Suprapubic skin (tissue), 4 donors: ENCODE measurements at regions not wholly inside any gene's neighbourhood (a gene's known extent, or its start where the extent isn't known, plus 50 kb on each side); places are given as distances from the start of the nearest gene placed in this dataset.

Source experiments
- DNase-seq, 2 donors: peaks; one replicate each; pipeline ENCODE4 v3.0.0-alpha.2; 2019; ENCODE audit warnings: low spot score in 2 of 2
- H3K27ac ChIP-seq: fragments of 200-600 bp; sonication (generic); one replicate; pipeline ENCODE4 v1.5.1; 2019
- H3K27me3 ChIP-seq: fragments of 200-600 bp; sonication (generic); one replicate; pipeline ENCODE4 v1.5.1; 2019
- H3K36me3 ChIP-seq: fragments of 200-600 bp; sonication (generic); one replicate; pipeline ENCODE4 v1.5.1; 2019
- H3K4me1 ChIP-seq: fragments of 200-600 bp; sonication (generic); one replicate; pipeline ENCODE4 v1.5.1; 2019
- H3K4me3 ChIP-seq: fragments of 200-600 bp; sonication (generic); one replicate; pipeline ENCODE4 v1.5.1; 2019; ENCODE audit warnings: mild to moderate bottlenecking
- H3K9me3 ChIP-seq: fragments of 200-600 bp; sonication (generic); one replicate; pipeline ENCODE4 v1.5.1; 2019
- EP300 ChIP-seq: sonication (generic); formaldehyde crosslinking; IDR thresholded peaks from one replicate; pipeline ENCODE4 v1.6.1; 2017; ENCODE audit warnings: antibody characterized with exemption
- POLR2A ChIP-seq, 2 donors: fragments of 450-650 bp; IDR thresholded peaks; one replicate each; pipeline ENCODE4 v1.6.1; 2017; ENCODE audit warnings: antibody characterized with exemption in 2 of 2, mild to moderate bottlenecking in 2 of 2, moderate library complexity in 2 of 2
- POLR2AphosphoS5 ChIP-seq, 3 donors: sonication (generic); formaldehyde crosslinking; IDR thresholded peaks; one replicate each; pipeline ENCODE4 v1.6.1; 2017; ENCODE audit warnings: antibody characterized with exemption in 3 of 3
- WGBS: methylation state at CpG from one replicate; pipeline ENCODE4 v1.1.5; 2018; 5-methylcytosine and 5-hydroxymethylcytosine counted together
- TF ChIP-seq, protein P1 (sequence below), 2 donors: fragments of 200-600 bp in 1 of 2; fragments of 450-650 bp in 1 of 2; sonication (generic) in 1 of 2; IDR thresholded peaks; one replicate each; pipeline ENCODE4 v1.5.1; 2016 to 2019; ENCODE audit warnings: antibody characterized with exemption in 2 of 2, mild to moderate bottlenecking in 1 of 2, moderate library complexity in 1 of 2

- WGBS, result 93% methylated on average over 3 of the region's 3 CpGs
- TF ChIP-seq POLR2AphosphoS5 (IDR thresholded peaks at IDR 0.05), result no peak
- TF ChIP-seq EP300, result no peak
- TF ChIP-seq POLR2A (IDR thresholded peaks at IDR 0.05), result no peak
- TF ChIP-seq, protein P1, sequence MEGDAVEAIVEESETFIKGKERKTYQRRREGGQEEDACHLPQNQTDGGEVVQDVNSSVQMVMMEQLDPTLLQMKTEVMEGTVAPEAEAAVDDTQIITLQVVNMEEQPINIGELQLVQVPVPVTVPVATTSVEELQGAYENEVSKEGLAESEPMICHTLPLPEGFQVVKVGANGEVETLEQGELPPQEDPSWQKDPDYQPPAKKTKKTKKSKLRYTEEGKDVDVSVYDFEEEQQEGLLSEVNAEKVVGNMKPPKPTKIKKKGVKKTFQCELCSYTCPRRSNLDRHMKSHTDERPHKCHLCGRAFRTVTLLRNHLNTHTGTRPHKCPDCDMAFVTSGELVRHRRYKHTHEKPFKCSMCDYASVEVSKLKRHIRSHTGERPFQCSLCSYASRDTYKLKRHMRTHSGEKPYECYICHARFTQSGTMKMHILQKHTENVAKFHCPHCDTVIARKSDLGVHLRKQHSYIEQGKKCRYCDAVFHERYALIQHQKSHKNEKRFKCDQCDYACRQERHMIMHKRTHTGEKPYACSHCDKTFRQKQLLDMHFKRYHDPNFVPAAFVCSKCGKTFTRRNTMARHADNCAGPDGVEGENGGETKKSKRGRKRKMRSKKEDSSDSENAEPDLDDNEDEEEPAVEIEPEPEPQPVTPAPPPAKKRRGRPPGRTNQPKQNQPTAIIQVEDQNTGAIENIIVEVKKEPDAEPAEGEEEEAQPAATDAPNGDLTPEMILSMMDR (IDR thresholded peaks at IDR 0.05), result no peak
- H3K27me3 ChIP-seq, result no peaks in the 10 kb centered on the region
- no peaks in the 10 kb centered on the region for H3K9me3 ChIP-seq
- H3K36me3 ChIP-seq, result no peaks in the 10 kb centered on the region
- H3K27ac ChIP-seq, result no peak overlapping the region
- DNase-seq, result no peak
- H3K4me1 ChIP-seq, result no peaks in the 10 kb centered on the region
- no peak overlapping the region for H3K4me3 ChIP-seq
Measured at GRCh38 chr18:61244632-61245031, 88.6 kb upstream of the CDH20 start.

DNA sequence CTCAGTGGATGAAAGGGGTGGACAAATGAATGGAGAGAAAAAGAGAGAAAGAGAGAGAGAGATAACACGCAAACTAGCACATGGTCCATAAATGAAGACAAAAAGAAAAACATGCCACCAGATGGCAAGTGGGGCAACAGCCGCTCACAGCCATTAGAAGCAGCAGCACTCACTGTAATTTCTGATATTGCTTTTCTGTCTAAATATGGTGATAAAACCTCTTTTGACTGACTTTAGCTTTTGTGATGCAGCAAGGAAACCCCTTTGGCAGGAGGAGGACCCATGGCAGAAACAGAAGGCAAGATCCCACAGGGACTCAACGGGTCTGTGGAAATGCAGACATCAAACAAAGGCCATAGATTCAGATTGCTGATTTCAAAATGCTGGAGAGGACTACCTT, 88.0 kb upstream of the CDH20 start:
- 90% methylated on average over 3 of the region's 3 CpGs for WGBS
- no peak overlapping the region for H3K27ac ChIP-seq
- no peak overlapping the region for H3K4me3 ChIP-seq
- DNase-seq, result no peak
- TF ChIP-seq, protein P1 (IDR thresholded peaks at IDR 0.05), result no peak
- TF ChIP-seq POLR2A (IDR thresholded peaks at IDR 0.05), result no peak
- TF ChIP-seq EP300, result no peak
- no peak for TF ChIP-seq POLR2AphosphoS5 (IDR thresholded peaks at IDR 0.05)
- H3K4me1 ChIP-seq, result no peaks in the 10 kb centered on the region
- no peaks in the 10 kb centered on the region for H3K36me3 ChIP-seq
- no peaks in the 10 kb centered on the region for H3K27me3 ChIP-seq
- no peaks in the 10 kb centered on the region for H3K9me3 ChIP-seq

DNA sequence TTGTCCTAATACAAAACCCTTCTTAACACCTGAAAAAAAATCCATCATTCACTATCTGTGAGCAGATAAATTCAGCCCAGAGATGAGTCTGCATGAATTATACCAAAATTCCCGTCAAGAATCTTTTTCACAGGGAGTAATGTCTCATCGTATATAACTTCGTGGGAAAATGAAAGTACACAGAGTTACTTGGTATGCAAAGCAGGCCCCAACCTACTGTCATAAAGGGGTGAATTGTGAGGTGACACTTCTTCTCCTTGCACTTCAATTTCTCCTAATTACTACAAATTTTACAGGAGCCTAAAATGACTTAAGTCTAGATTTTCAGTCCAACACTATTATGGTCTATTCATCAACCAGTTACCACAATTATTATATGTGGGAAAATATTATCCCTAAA, 84.6 kb upstream of the CDH20 start:
- DNase-seq, result no peak
- TF ChIP-seq POLR2A (IDR thresholded peaks at IDR 0.05), result no peak
- no peak for TF ChIP-seq EP300
- TF ChIP-seq POLR2AphosphoS5 (IDR thresholded peaks at IDR 0.05), result no peak
- TF ChIP-seq, protein P1 (IDR thresholded peaks at IDR 0.05), result no peak
- no peaks in the 10 kb centered on the region for H3K9me3 ChIP-seq

DNA sequence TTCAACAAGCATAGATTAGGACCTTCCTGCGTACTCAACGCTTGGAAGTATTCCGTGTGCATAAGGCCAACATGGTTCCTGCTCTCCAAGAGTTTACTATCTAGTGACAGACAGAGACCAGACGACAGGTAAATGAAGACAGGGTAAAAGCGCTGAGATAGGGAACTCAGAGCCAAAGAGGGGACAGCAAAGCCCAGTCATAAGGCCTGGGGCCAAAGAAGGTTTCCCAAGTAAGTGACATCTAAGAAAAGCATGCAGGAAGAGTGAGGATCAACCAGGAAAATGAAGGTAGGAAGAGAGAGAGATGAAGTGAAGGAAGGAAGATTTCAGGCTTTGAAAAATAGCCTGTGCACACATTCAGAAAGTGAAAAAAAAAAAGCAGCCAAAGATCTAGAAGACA, 76.9 kb upstream of the CDH20 start:
- Histone ChIP-seq H3K4me1 (no peaks in the 10 kb centered on the region), H3K9me3 (no peaks in the 10 kb centered on the region), H3K27me3 (no peaks in the 10 kb centered on the region), H3K36me3 (no peaks in the 10 kb centered on the region), H3K27ac (no peak overlapping the region), H3K4me3 (no peak overlapping the region)
- DNase-seq, result no peak
- 91% methylated on average over 5 of the region's 5 CpGs for WGBS
- TF ChIP-seq POLR2A (IDR thresholded peaks at IDR 0.05) (no peak), EP300 (no peak), POLR2AphosphoS5 (IDR thresholded peaks at IDR 0.05) (no peak)
- TF ChIP-seq, protein P1 (IDR thresholded peaks at IDR 0.05), result no peak

More for the DNA sequence above, 84.6 kb upstream of the CDH20 start:
- Histone ChIP-seq H3K4me3 (no peak overlapping the region), H3K27ac (no peak overlapping the region), H3K4me1 (no peaks in the 10 kb centered on the region), H3K27me3 (no peaks in the 10 kb centered on the region), H3K36me3 (no peaks in the 10 kb centered on the region)
- WGBS, result 62% methylated on average over 3 of the region's 3 CpGs

DNA sequence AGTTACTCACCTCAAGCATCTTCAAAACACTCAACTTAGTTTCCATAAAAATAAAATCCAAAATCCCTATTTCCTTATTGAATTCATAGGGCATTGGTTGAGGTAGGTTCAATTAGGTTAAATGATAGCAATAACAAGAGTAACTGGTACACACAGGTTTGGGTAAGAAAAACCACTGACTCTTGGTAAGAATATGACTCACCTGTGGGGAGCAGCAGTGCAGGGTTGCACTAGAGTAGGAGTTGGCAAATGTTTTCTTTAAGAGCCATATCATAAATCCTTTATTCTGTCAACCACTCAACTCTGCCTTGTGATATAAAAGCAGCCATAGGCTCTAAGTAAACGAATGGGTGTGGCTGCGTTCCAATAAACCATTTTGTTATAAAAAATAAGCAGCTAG, 71.4 kb upstream of the CDH20 start:
- no peak overlapping the region for H3K27ac ChIP-seq
- 87% methylated on average over 2 of the region's 2 CpGs for WGBS
- no peaks in the 10 kb centered on the region for H3K36me3 ChIP-seq
- H3K27me3 ChIP-seq, result no peaks in the 10 kb centered on the region
- TF ChIP-seq, protein P1 (IDR thresholded peaks at IDR 0.05), result no peak
- TF ChIP-seq POLR2AphosphoS5 (IDR thresholded peaks at IDR 0.05) (no peak), EP300 (no peak), POLR2A (IDR thresholded peaks at IDR 0.05) (no peak)
- no peak overlapping the region for H3K4me3 ChIP-seq
- H3K4me1 ChIP-seq, result no peaks in the 10 kb centered on the region
- no peak for DNase-seq
- no peaks in the 10 kb centered on the region for H3K9me3 ChIP-seq
